HG03432 (cell line): ENCODE measurements at regions not wholly inside any gene's neighbourhood (a gene's known extent, or its start where the extent isn't known, plus 50 kb on each side); places are given as distances from the start of the nearest gene placed in this dataset.
"Not testable (repeated sequence)": the region's sequence is repeated elsewhere in the genome, so short reads cannot be mapped to it uniquely, and the experiment has no call there.

Source experiments
- ATAC-seq: cut with Tn5 transposase; IDR thresholded peaks from one replicate; pipeline ENCODE4 v1.9.1; 2021; ENCODE audit warnings: mild to moderate bottlenecking, moderate library complexity; ENCODE audit not compliant: unreplicated experiment

- ATAC-seq, result no peak
Measured at GRCh38 chr7:15837306-15837950, 150.9 kb upstream of the MEOX2 start.

GRCh38 chr7:15836651-15837050 lies 150.2 kb upstream of the MEOX2 start:
- no peak for ATAC-seq

GRCh38 chr7:15836041-15836440 lies 149.6 kb upstream of the MEOX2 start:
- ATAC-seq, result no peak

- ATAC-seq, result no peak
Measured at GRCh38 chr7:15834446-15834845, 148.0 kb upstream of the MEOX2 start.

- no peak for ATAC-seq
Measured at GRCh38 chr7:15832996-15833395, 146.5 kb upstream of the MEOX2 start.

- ATAC-seq, result no peak
Measured at GRCh38 chr7:15831606-15832005, 145.1 kb upstream of the MEOX2 start.

- ATAC-seq, result no peak
Measured at GRCh38 chr7:15829691-15830090, 143.2 kb upstream of the MEOX2 start.

GRCh38 chr7:15828881-15829280 lies 142.4 kb upstream of the MEOX2 start:
- ATAC-seq, result no peak

- no peak for ATAC-seq
Measured at GRCh38 chr7:15821484-15822427, 135.3 kb upstream of the MEOX2 start.

GRCh38 chr7:15820319-15820718 lies 133.8 kb upstream of the MEOX2 start:
- no peak for ATAC-seq

- no peak for ATAC-seq
Measured at GRCh38 chr7:15816835-15817426, 130.4 kb upstream of the MEOX2 start.

GRCh38 chr7:15813448-15813847 lies 127.0 kb upstream of the MEOX2 start:
- ATAC-seq, result no peak

GRCh38 chr7:15810383-15810782 lies 123.9 kb upstream of the MEOX2 start:
- ATAC-seq, result not testable (repeated sequence)

GRCh38 chr7:15809936-15810335 lies 123.5 kb upstream of the MEOX2 start:
- not testable (repeated sequence) for ATAC-seq

GRCh38 chr7:15805891-15806290 lies 119.4 kb upstream of the MEOX2 start:
- no peak for ATAC-seq

- ATAC-seq, result no peak
Measured at GRCh38 chr7:15802425-15802824, 115.9 kb upstream of the MEOX2 start.

- no peak for ATAC-seq
Measured at GRCh38 chr7:15801551-15801950, 115.1 kb upstream of the MEOX2 start.

GRCh38 chr7:15801041-15801440 lies 114.6 kb upstream of the MEOX2 start:
- ATAC-seq, result no peak

GRCh38 chr7:15798081-15798480 lies 111.6 kb upstream of the MEOX2 start:
- ATAC-seq, result no peak

- ATAC-seq, result no peak
Measured at GRCh38 chr7:15795393-15795792, 108.9 kb upstream of the MEOX2 start.

- ATAC-seq, result no peak
Measured at GRCh38 chr7:15794801-15795200, 108.3 kb upstream of the MEOX2 start.

GRCh38 chr7:15784694-15785030 lies 98.2 kb upstream of the MEOX2 start:
- no peak for ATAC-seq
